NK-92 treated with Interleukin-12 subunit alpha and Interleukin-12 subunit beta, amount 100 ng/mL, for 24 hours (cell line): ENCODE measurements at regions not wholly inside any gene's neighbourhood (a gene's known extent, or its start where the extent isn't known, plus 50 kb on each side); places are given as distances from the start of the nearest gene placed in this dataset.

Source experiments
- DNase-seq: peaks from one replicate; lab custom pipeline; 2025; lab: John Stamatoyannopoulos, UW

DNA sequence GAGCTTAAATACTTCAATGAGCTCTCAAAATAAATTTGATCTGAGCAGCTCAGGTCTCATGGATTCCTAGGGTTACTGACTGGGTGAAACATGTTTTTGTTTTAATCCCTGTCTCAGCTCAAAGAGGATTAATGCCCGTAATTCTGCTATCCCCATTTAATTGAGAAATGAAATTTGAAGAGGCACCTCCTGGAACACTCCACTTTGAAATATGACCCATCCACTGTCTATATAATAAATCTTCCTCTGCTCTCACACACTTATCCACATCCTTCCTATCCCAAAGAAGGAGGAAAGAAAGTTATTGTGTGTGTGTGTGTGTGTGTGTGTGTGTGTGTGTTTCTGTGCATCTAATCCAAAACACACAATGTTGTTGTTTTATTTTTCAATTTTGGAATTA, 2082.4 kb upstream of the PIK3C3 start:
- DNase-seq, result no peak

DNA sequence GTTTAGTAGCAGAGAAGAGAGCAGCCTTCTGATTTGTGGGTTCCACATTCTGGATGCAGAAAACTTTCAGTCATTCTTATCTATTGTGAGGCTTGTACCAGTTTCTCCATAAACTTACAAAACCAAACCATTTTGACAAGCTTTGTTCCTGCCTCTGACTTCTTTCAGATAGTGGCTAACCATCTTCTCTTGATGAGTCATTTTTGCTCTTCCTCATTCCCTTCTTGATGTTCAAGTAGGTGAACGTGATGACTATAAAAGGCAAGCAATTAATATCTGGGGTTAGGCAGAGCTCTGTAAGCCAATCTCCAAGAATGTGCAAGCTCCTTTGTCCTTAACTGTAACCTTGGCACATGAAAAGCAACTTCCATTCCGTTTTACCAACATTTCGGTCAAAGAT, 2083.1 kb upstream of the PIK3C3 start:
- DNase-seq, result no peak

DNA sequence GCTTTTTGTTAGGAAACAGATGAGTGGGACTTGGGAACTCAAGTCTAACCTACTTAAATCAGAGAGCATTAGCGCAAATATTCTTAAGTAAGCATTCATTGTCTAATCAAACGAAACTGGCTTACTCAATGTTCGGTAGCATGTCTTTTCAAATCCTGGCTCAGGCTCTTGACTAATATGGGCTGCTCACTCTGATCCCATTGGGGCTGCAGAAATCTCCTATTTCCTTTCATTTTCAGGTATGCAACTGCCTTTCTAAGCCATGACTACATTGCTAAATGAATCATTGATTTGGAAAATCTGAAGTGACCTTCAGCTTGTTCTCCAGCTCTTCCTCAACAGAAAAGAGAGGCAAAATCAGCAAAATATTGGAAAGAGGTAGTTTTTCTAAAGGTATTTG, 2084.4 kb upstream of the PIK3C3 start:
- no peak for DNase-seq

DNA sequence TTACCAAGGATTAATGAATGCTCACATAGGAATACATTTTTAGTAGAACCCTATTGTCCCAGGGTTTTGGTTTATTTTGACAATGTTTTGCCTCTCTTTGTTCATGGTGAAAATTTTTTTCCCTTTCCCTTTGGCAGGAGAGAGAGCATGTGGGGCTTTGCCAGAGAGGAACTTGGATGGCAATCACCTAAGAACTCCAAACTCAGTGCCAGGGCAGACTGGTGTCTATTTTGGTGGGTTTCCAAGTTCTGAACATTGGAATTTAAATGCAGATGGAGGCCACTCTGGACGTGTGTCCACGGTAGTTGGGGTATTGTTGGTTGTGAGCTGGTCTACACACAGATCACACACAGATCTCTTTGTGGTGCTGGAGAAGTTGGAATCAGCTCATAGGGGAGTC, 2091.1 kb upstream of the PIK3C3 start:
- no peak for DNase-seq

DNA sequence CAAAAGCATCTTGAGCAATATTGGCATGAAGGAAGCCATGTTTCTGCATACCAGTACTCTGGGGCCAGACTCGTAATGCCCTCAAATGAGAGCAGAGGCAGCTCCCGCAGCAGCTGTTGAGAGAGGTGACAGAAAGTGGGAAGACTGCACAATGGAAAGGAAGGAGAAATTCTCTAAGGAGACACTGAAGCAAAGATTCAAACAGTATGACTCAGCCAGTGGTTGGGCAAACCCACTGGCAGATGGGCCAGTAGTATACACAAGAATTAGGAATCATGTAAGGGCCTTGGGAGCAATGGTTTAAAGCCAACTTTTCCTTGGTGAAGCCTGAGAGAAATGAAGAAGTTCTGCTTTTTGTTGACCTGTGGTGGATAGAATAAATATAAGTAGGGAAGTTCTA, 2092.7 kb upstream of the PIK3C3 start:
- DNase-seq, result no peak

DNA sequence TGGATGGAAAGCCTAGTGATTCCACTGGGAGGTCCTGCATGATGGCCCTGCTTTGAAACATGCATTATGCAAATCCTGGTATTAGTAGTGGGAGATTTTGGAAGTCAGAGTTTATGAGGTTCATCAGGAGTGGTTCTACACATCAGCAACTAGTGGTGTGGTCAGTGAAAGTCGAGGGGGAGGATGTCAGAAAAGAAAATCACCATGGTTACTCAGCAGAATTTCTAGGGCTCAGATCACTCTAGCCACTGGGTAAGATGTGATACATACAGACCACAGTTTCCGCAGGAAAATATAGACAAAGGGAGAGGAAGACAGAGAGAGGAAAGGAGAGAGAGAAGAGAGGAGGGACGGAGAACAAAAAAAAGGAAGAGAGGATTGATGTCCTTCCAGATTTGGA, 2100.7 kb upstream of the PIK3C3 start:
- DNase-seq, result no peak

DNA sequence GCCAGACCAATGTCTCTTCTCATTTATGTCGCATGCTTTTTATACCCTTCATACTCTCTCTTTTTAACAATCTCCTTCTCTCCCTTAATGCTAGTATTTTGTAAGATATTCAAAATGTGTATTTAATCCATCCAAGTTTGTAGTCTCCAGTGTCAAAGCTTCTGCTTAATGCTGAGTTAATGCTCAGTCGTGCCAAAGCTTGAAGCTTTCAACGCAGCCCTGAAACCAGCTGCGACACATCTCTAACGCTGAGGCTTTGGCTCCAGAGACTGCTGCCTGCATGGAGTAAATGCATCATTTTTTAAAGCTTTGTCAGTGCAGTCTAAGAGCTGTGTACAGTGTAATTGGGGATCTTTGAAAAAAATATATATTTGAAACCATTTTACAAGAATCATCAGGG, 2108.8 kb upstream of the PIK3C3 start:
- no peak for DNase-seq

DNA sequence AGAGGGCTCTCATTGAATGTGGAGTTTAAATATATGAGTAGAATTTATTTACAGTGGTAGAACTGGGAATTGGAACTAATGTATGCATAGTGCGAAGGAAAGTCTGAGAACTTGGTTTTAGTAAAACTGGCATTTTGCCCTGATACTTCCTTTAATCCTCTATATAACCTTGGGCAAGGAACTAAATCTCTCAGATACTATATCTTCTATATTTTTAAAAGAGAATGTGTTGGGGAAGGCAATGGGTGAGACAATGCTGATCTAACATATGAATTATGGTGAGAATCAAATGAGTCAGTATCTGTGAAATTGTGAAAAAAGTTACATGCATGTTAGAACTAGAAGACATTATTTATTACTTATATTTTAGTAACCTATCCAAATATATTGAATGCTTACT, 2109.4 kb upstream of the PIK3C3 start:
- no peak for DNase-seq

DNA sequence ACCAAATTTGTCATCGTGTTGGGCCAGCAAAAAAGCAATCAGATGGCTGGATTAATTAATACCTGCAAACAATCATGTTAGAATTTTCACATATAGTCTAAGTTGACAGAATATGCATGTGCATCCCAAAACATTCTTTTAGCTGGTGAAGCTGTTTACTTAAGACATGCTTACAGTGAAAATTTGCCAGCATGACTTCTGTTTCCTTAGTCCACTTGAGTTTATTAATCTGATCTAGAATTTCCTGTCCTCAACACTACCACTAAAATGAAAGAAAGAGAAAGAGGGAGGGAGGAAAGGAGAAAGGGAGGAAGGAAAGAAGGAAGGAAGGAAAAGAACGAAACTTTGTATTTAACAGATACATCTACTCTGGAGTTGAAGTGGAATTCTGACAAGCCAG, 2109.9 kb upstream of the PIK3C3 start:
- DNase-seq, result no peak

DNA sequence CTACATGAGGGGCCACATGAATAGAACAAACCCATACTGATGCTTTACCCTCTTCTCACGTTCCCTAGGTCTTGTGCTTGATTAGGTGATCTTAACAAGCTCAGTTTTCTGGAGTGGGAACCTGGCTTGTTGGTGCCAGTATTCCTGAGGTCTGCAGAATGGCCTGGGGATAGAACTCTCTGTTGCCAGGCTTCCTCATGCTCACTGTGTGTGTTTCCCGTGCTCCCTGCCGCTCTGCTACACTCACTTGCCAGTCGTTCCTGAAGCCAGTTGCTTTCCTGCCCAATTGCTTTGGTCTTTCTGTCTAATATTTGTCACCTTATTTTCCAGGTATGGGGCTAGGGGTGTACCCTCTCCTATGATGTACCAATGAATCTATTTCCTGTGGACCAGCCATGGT, 2111.5 kb upstream of the PIK3C3 start:
- no peak for DNase-seq

DNA sequence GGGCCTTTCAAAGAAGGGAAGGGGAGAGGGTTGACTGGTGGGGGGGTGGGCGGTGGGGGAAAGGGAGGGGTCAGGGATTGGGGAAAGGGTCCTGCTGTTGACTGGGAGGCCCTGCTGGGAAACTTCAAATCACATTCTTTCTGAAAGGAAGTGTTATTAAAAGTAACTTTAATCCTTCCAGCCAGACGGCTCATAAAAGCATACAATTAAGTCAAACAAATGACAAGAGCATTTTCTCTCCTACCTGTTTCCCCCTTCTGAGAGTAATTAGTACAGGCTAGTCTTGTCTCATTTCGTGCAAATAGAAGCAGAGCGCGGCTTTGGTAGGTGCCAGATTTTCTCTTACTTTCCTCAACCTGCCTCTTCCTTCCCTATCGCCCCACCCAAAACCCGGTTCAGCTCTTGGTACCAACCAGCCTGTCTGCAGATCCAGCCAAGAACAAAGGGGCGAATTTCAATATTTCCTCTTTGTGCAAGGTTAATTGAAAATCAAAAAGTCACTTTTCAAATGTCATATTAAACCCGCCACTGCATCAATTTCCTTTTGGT, 2112.6 kb upstream of the PIK3C3 start:
- no peak for DNase-seq

DNA sequence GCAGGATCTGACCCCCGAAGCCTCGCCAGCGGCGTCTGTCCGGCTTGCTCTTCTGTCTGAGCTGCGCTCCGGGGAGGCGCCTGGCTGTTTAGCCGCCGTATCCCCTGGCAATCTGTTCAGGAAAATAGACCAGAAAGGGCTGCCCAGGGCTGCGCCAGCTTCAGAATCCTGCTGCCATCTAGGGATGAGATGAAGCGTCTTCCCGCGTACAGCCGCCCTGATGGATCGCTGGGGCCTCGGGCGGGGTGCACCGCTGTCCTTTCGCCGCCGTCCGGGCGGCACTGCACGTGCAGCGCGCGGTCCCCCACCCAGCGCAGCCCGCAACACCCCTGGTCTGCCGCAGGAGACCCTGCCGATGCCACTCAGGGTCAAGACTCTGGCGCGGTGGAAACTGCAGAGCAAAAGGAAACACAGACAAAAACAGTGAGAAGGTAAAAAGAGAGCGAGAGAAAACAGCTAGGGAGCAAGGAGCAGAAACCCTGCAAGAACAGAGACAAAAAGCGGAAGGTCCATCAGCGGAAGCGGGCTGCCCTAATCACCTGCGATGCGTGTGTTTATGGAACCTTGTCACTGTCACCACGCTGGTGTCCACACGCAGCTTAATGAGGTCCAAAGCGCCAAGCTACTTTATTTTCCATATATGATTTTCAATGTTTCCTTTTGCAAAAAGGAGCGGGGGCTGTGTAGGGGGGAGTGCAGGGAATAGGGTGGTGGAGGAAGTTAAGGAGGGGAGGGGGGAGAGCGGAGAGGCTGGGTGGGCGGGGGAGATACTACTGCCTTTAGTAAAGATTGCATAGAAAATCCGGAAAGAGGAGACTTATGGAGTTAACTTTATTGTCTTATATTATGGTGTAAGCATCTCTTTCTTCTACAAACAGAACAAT, 2113.3 kb upstream of the PIK3C3 start:
- DNase-seq, result no peak

DNA sequence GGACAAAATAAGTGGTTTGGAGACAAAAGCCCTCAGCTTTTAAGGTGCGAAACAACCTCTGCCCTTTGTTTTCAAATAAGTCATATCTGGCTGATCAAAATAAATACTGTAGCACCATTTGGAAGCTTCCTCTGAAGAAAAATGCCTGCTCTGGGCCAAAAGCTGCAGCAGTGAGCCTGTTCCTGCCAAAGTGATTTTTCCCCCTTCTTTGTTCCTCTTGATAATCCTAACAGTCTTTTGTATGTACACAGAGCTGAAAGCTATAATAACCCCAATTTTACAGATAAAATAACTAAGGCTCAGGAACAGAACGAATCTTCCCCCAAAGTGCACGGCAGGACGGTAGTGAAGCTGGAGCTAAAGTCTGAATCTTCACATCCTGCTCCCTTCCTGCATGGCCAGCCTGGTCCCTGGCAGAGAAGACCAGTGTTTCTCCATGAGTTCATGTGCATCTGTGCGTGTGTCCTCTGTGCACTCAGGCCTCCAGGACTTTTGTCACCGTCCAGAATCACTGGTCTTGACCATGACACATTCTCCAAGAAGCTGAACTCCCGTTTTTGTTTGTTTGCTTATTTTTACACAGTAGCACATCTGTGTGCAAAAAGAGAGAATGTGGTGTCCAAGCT, 2114.1 kb upstream of the PIK3C3 start:
- no peak for DNase-seq

DNA sequence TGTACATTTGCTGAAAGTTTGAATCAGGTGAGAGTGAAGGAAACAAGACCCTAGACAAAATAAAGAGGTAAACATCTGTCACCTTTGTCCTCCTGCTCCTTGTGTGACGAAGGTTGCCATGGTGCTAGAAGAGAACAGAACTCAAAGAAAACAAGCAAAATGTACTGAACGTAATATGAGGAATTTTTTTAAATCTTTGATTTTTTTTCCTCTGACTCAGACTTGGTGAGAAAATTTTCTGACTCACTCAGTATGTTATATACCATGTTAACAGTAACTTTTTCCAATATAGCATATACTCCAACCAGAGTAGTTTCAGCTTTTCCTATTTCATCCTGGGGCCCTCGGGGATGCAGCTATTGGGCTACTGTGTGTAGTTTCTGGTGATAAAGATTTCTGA, 2114.6 kb upstream of the PIK3C3 start:
- DNase-seq, result no peak

DNA sequence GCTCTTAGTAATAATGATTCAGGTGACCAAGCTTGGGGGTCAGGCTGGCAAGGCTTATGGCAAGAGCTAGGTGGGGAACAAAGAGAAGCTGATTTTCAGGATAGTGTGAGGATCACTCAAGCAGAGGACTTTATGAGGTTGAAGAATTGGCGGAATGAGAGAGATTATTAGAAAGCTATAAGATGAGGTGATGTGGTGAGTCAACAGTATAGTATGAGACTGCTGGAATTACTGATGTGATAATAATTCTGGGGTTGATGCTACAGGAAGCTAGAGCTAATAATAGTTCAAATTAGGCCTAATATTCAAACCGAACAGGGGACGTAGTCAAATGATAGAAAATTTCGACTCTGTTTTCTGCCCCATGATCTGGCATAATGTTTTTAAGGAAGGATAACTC, 2115.3 kb upstream of the PIK3C3 start:
- DNase-seq, result no peak

DNA sequence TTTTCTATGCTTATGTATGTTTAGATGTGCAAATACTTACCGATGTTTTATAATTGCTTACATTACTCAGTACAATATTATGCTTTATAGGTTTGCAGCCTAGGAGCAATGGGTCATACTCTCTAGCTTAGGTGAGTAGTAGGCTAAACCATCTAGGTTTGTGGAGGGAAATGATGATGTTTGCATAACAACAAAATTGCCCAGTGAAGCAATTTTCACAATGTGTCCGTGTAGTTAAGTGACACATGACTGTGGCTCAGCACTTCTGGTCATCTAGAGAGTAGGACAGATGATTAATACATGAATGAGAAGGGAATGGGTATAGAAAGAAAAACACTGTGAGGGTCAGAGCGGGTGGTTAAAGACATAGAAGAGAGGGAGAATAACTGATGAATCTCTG, 2116.2 kb upstream of the PIK3C3 start:
- DNase-seq, result no peak

DNA sequence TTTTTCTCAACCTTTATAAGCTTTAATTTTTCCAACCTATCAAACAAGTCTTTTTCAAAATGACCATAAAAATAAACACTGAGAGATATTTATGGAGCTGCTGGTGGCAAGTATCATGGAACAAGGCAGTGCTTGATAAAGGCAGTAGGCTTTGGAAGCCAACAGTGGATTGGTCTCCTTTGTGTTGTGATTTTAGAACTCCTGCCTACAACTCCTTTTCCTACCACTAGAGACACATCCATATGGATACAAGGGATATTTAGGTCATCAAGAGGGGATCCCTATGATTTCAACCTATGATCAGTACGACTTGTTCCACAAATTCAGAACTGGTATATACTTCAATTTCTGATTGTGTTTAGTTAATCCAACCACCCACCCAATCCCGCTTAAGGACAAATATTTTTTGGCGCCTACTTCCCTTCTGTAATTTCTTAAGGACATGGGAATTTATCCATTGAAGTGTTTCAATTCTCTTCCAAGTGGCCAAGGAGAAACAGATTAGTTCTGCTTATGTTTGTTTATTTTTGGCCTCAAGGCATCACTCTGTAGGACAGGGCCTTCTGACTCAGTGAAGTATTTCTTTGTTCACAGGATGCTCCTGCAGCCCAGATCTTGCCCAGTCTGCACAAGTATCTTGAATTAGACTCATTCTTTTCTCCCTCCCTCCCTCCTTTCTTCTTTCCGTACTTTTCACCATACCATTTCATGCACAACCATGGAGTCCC, 2119.6 kb upstream of the PIK3C3 start:
- DNase-seq, result no peak

DNA sequence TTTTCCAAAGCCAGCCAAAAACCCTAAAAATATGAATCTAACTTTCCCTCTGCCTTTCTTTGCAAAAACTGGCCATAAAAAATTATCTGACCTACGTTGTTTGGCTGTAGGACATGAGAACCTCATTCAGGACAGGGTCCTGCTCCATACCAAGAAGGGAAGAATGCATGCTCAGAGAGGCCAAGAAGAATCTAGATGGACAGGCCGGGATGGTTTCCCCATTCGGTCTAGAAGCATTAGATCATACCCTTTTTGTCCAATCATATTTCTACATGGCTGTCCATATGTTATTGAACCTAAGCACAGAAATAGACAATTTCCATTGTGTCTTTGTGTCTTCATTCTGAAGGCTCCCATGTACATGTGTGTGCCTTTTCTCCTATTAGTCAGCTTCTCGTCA, 2120.4 kb upstream of the PIK3C3 start:
- no peak for DNase-seq

DNA sequence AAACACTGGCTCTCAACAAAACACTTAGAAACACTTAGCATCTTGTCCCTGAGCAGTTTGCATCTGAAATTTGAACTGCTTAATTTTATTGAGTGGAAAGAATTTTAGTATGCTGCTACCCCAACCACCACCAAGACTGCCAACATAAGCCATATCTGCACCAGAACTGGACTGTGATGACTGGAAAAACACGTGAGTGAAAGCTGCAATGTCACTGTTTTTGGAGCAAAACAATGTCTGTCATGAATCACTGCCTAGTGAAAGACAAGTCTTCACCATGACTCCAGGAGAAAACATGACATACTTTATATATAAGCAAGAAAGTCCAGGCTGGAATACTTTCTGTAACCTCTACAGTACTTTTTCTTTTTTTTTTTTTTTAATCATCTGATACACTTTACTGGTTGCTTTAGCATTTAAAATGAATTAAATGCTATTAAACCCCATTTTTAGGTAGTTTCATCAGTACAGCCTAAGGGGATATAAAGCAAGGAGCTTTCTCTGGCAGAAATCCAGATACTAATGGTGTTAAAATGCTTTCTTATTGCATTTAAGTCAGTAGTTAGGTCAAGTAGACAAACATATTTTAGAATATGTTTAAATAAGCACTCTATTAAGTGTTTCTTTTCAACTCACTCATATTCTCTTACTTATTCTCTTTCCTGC, 2129.4 kb upstream of the PIK3C3 start:
- no peak for DNase-seq

DNA sequence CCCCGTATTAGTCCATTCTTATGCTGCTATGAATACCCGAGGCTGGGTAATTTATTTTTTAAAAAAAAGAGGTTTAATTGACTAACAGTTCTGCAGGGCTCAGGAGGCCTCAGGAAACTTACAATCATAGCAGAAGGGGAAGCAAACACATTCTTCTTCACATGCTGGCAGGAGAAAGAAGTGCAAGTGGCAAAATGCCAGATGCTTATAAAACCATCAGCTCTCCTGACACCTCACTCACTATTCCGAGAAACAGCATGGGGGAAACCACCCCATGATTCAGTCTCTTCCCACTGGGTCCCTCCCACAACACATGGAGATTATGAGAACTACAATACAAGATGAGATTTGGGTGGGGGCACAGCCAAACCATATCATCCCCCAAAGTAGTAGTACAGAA, 2148.5 kb upstream of the PIK3C3 start:
- DNase-seq, result no peak

DNA sequence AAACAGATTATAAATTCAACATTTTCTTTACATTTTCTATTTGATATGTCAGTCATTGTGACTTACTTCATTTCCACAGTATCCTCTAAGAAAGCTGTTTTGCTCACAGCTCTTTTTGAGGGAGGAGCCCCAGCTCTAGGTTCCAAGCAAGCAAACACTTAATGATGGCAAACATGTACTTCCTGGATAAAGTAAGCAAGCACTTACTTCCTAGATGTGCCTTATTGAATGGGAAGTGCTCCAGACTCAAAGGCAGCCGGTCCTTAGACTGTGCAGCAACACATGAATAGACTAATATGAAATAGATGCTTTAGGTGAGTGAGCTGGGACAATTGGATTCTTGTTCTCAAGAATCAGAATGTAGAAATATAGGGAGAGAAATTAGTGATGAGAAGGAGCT, 2149.8 kb upstream of the PIK3C3 start:
- DNase-seq, result no peak

DNA sequence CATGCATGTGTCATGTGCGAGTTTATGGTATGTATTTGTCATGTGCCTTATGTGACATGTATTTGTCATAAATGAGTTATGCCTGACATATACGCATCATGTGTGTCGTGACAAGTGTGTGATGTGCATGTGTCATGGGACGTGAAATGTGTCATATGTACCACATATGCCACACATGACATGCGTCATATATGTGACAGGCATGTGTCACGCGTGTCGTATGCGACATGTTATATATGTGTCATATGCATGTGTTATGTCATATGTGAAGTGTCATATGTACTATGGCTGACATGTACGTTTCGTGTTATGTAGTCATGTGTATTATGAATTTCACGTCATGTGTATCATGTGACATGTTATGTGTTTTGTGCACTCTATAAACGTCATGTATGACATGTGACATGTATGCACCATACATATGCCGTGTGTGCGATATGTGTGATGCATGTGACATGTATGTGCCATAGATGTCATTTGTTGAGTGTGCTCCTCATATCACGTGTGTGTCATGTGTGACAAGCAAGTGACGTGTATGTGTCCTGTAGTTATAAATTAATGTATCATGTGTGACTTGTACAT, 2152.3 kb upstream of the PIK3C3 start:
- DNase-seq, result no peak
